ENCODE measurements at regions not wholly inside any gene's neighbourhood (a gene's known extent, or its start where the extent isn't known, plus 50 kb on each side); places are given as distances from the start of the nearest gene placed in this dataset.

GRCh38 chr20:57782631-57783041, 72.8 kb upstream of the PMEPA1 start:
- TF ChIP-seq CTCF (conservative IDR thresholded peaks at IDR 0.05; ENCODE audit: low read depth, low read length): no peak
- no peak for TF ChIP-seq EZH2 (IDR thresholded peaks at IDR 0.05; ENCODE audit: low read length, unreplicated experiment)
